Right cardiac atrium (tissue), 5 donors: ENCODE measurements at regions not wholly inside any gene's neighbourhood (a gene's known extent, or its start where the extent isn't known, plus 50 kb on each side); places are given as distances from the start of the nearest gene placed in this dataset.

Experiments used
- ATAC-seq, 2 donors: fragments of 200-7000 bp; cut with Tn5 transposase; one replicate each; pipeline versions ENCODE4 v1.8.0 to v1.9.1; 2020; ENCODE audit warnings: moderate library complexity in 2 of 2, mild to moderate bottlenecking in 1 of 2
- DNase-seq, 3 donors: peaks; one replicate each; pipeline ENCODE4 v3.0.0-alpha.2; 2020
- H3K27ac ChIP-seq: one replicate; pipeline ENCODE4 v1.5.1; 2013; ENCODE audit warnings: mild to moderate bottlenecking, low read length, control low read depth, moderate library complexity
- H3K27me3 ChIP-seq: one replicate; pipeline ENCODE4 v1.6.1; 2013; ENCODE audit not compliant: control insufficient read depth, insufficient read depth
- H3K4me1 ChIP-seq: one replicate; pipeline ENCODE4 v1.6.1; 2013; ENCODE audit warnings: low read length; ENCODE audit not compliant: control insufficient read depth, insufficient read depth
- H3K4me3 ChIP-seq: one replicate; pipeline ENCODE4 v1.5.1; 2013; ENCODE audit warnings: low read length, control low read depth
- H3K9me3 ChIP-seq: one replicate; pipeline ENCODE4 v1.6.1; 2013; ENCODE audit warnings: low read length; ENCODE audit not compliant: control insufficient read depth
- WGBS: extraction: QIAGEN DNeasy Blood & Tissue Kit; methylation state at CpG from one replicate; pipeline ENCODE4 v1.1.7; 2013; 5-methylcytosine and 5-hydroxymethylcytosine counted together
- intact Hi-C, 4 donors: fragments of 100-400 bp; cut with DNase I; formaldehyde crosslinking; loops; one replicate each; pipeline versions ENCODE4 v1.11.0 to v1.14.0; 2022 to 2023
- donor health status: healthy with polysubstance abuse.
- donor health status: DM: no; HTN: yes; CAD: no.
- donor health status: DM: no; HTN: no; CAD: no.
- donor health status: DM: no; HTN: yes; CAD: no; lungs with severe emphysema.
- donor health status: DM: yes; HTN: yes; CAD: no.

GRCh38 chr1:164369698-164370365 is 189.2 kb upstream of the PBX1 start:
- Histone ChIP-seq H3K4me3 (no peak overlapping the region), H3K9me3 (peaks cover 2% of the 10 kb centered on the region), H3K27me3 (no peaks in the 10 kb centered on the region), H3K4me1 (no peaks in the 10 kb centered on the region), H3K27ac (no peak overlapping the region)
- no peak for ATAC-seq
- DNase-seq = no peak
- 48% methylated on average over 4 of the region's 4 CpGs for WGBS
- intact Hi-C loops = no loop called here

GRCh38 chr1:164380893-164381292 is 178.1 kb upstream of the PBX1 start:
- intact Hi-C loops = loop anchor here in 1 of 4 donors (10.0 kb wide), 1 partner anchor 64 kb away; no protein-coding TSS in a partner anchor
- Histone ChIP-seq H3K4me1 (no peaks in the 10 kb centered on the region), H3K27ac (no peak overlapping the region), H3K9me3 (no peaks in the 10 kb centered on the region), H3K27me3 (no peaks in the 10 kb centered on the region), H3K4me3 (no peak overlapping the region)
- DNase-seq (peak in 2 of 3 donors; percentile 30 to 47), ATAC-seq (peak in 1 of 2 donors; percentile 59)
- 43% methylated on average over 4 of the region's 4 CpGs for WGBS

GRCh38 chr1:164382384-164382783 is 176.6 kb upstream of the PBX1 start:
- Histone ChIP-seq H3K27me3 (no peaks in the 10 kb centered on the region), H3K27ac (no peak overlapping the region), H3K4me3 (no peak overlapping the region), H3K9me3 (no peaks in the 10 kb centered on the region), H3K4me1 (no peaks in the 10 kb centered on the region)
- ATAC-seq (peak; percentile 87 to 91), DNase-seq (peak; percentile 17 to 43 (median 41))
- WGBS = 46% methylated on average over 8 of the region's 8 CpGs
- intact Hi-C loops = loop anchor here in 1 of 4 donors (10.0 kb wide), 1 partner anchor 62 kb away; no protein-coding TSS in a partner anchor

GRCh38 chr1:164384262-164384661 is 174.7 kb upstream of the PBX1 start:
- H3K27me3 ChIP-seq = no peaks in the 10 kb centered on the region
- no peaks in the 10 kb centered on the region for H3K9me3 ChIP-seq
- no peak for DNase-seq
- intact Hi-C loops = loop anchor here in 1 of 4 donors (10.0 kb wide), 1 partner anchor 61 kb away; no protein-coding TSS in a partner anchor
- no peak for ATAC-seq
- 87% methylated on average over 3 of the region's 3 CpGs for whole genome bisulfite sequencing
- H3K27ac ChIP-seq = no peak overlapping the region
- H3K4me3 ChIP-seq = no peak overlapping the region
- no peaks in the 10 kb centered on the region for H3K4me1 ChIP-seq

GRCh38 chr1:164417016-164417704 is 141.8 kb upstream of the PBX1 start:
- WGBS = 49% methylated on average over 2 of the region's 2 CpGs
- no peaks in the 10 kb centered on the region for H3K9me3 ChIP-seq
- no peak overlapping the region for H3K27ac ChIP-seq
- no peaks in the 10 kb centered on the region for H3K4me1 ChIP-seq
- ATAC-seq = no peak
- H3K27me3 ChIP-seq = no peaks in the 10 kb centered on the region
- no peak for DNase-seq
- no peak overlapping the region for H3K4me3 ChIP-seq
- intact Hi-C loops = no loop called here

GRCh38 chr1:164423136-164423535 is 135.8 kb upstream of the PBX1 start:
- no peak for DNase-seq
- Histone ChIP-seq H3K27me3 (no peaks in the 10 kb centered on the region), H3K4me3 (no peak overlapping the region), H3K4me1 (no peaks in the 10 kb centered on the region), H3K27ac (no peak overlapping the region), H3K9me3 (no peaks in the 10 kb centered on the region)
- WGBS = 82% methylated on average over 1 of the region's 1 CpG
- no peak for ATAC-seq
- intact Hi-C loops = no loop called here

- Histone ChIP-seq H3K27ac (no peak overlapping the region), H3K4me1 (no peaks in the 10 kb centered on the region), H3K4me3 (no peak overlapping the region), H3K9me3 (no peaks in the 10 kb centered on the region), H3K27me3 (no peaks in the 10 kb centered on the region)
- DNase-seq = no peak
- intact Hi-C loops = loop anchor here in 1 of 4 donors (10.0 kb wide), 1 partner anchor 352 kb away; no protein-coding TSS in a partner anchor
- WGBS = 73% methylated on average over 3 of the region's 3 CpGs
- no peak for ATAC-seq
These were observed 125.7 kb upstream of the PBX1 start for GRCh38 chr1:164433141-164433817.

- DNase-seq = no peak
- H3K27ac ChIP-seq = no peak overlapping the region
- no peak for ATAC-seq
- H3K4me3 ChIP-seq = no peak overlapping the region
- 63% methylated on average over 1 of the region's 1 CpG for WGBS
- H3K9me3 ChIP-seq = no peaks in the 10 kb centered on the region
- intact Hi-C loops = loop anchor here in 1 of 4 donors (10.0 kb wide), 1 partner anchor 351 kb away; no protein-coding TSS in a partner anchor
- H3K27me3 ChIP-seq = no peaks in the 10 kb centered on the region
- H3K4me1 ChIP-seq = no peaks in the 10 kb centered on the region
These were observed 125.2 kb upstream of the PBX1 start for GRCh38 chr1:164433818-164434170.

GRCh38 chr1:164440232-164440631 is 118.8 kb upstream of the PBX1 start:
- intact Hi-C loops = loop anchor here in 1 of 4 donors (10.0 kb wide), 1 partner anchor 55 kb away; no protein-coding TSS in a partner anchor
- Histone ChIP-seq H3K27me3 (no peaks in the 10 kb centered on the region), H3K4me1 (peaks cover 2% of the 10 kb centered on the region), H3K4me3 (no peak overlapping the region), H3K27ac (no peak overlapping the region), H3K9me3 (no peaks in the 10 kb centered on the region)
- peak; percentile 31 to 54 (median 48) for DNase-seq
- WGBS = 54% methylated on average over 1 of the region's 1 CpG
- peak; percentile 94 to 95 for ATAC-seq

- Histone ChIP-seq H3K27me3 (no peaks in the 10 kb centered on the region), H3K4me3 (no peak overlapping the region), H3K9me3 (no peaks in the 10 kb centered on the region), H3K4me1 (peaks cover 2% of the 10 kb centered on the region), H3K27ac (no peak overlapping the region)
- DNase-seq (no peak), ATAC-seq (no peak)
- WGBS = 88% methylated on average over 1 of the region's 1 CpG
- intact Hi-C loops = loop anchor here in 1 of 4 donors (10.0 kb wide), 1 partner anchor 58 kb away; no protein-coding TSS in a partner anchor
These were observed 115.8 kb upstream of the PBX1 start for GRCh38 chr1:164443166-164443565.

GRCh38 chr1:164443836-164444235 is 115.1 kb upstream of the PBX1 start:
- H3K27ac ChIP-seq = no peak overlapping the region
- ATAC-seq (no peak), DNase-seq (no peak)
- H3K27me3 ChIP-seq = no peaks in the 10 kb centered on the region
- WGBS = 88% methylated on average over 1 of the region's 1 CpG
- H3K9me3 ChIP-seq = no peaks in the 10 kb centered on the region
- H3K4me1 ChIP-seq = peaks cover 2% of the 10 kb centered on the region
- H3K4me3 ChIP-seq = no peak overlapping the region
- intact Hi-C loops = loop anchor here in 1 of 4 donors (10.0 kb wide), 1 partner anchor 59 kb away; no protein-coding TSS in a partner anchor
